Vagina (tissue), 2 donors: ENCODE measurements at regions not wholly inside any gene's neighbourhood (a gene's known extent, or its start where the extent isn't known, plus 50 kb on each side); places are given as distances from the start of the nearest gene placed in this dataset.
"Not testable (repeated sequence)": the region's sequence is repeated elsewhere in the genome, so short reads cannot be mapped to it uniquely, and the experiment has no call there.

Source experiments
- DNase-seq, 2 donors: peaks; one replicate each; pipeline ENCODE4 v3.0.0-alpha.2; 2017; ENCODE audit errors: extremely low spot score in 2 of 2
- H3K27ac ChIP-seq: fragments of 200-600 bp; sonication (generic); one replicate; pipeline ENCODE4 v1.5.1; 2019
- H3K27me3 ChIP-seq: fragments of 200-600 bp; sonication (generic); one replicate; pipeline ENCODE4 v1.5.1; 2019
- H3K36me3 ChIP-seq, 2 donors: fragments of 200-600 bp; sonication (generic); one replicate each; pipeline ENCODE4 v1.5.1; 2017 to 2019
- H3K4me1 ChIP-seq: fragments of 200-600 bp; sonication (generic); one replicate; pipeline ENCODE4 v1.5.1; 2019
- H3K4me3 ChIP-seq, 2 donors: fragments of 200-600 bp; sonication (generic); 1 replicate in 1 of 2; 2 replicates in 1 of 2; pipeline ENCODE4 v1.5.1; 2016 to 2019
- H3K9me3 ChIP-seq: fragments of 200-600 bp; sonication (generic); one replicate; pipeline ENCODE4 v1.5.1; 2019
- POLR2A ChIP-seq, 2 donors: fragments of 450-650 bp; IDR thresholded peaks; one replicate each; pipeline ENCODE4 v1.6.1; 2017; ENCODE audit warnings: antibody characterized with exemption in 2 of 2, mild to moderate bottlenecking in 2 of 2, moderate library complexity in 2 of 2
- POLR2AphosphoS5 ChIP-seq, 2 donors: sonication (generic); formaldehyde crosslinking; IDR thresholded peaks; one replicate each; pipeline ENCODE4 v1.9.0; 2017; ENCODE audit warnings: antibody characterized with exemption in 2 of 2, mild to moderate bottlenecking in 2 of 2, low read depth in 1 of 2; ENCODE audit not compliant: insufficient read depth in 1 of 2
- intact Hi-C: fragments of 100-400 bp; cut with DNase I; formaldehyde crosslinking; loops from one replicate; pipeline ENCODE4 v1.15.1; 2023
- TF ChIP-seq, protein P1 (sequence below), 3 experiments: fragments of 450-650 bp in 2 of 3; fragments of 200-600 bp in 1 of 3; sonication (generic) in 1 of 3; IDR thresholded peaks; one replicate each; pipeline ENCODE4 v1.5.1; 2017 to 2019; ENCODE audit warnings: antibody characterized with exemption in 3 of 3, mild to moderate bottlenecking in 2 of 3, moderate library complexity in 2 of 3

DNA sequence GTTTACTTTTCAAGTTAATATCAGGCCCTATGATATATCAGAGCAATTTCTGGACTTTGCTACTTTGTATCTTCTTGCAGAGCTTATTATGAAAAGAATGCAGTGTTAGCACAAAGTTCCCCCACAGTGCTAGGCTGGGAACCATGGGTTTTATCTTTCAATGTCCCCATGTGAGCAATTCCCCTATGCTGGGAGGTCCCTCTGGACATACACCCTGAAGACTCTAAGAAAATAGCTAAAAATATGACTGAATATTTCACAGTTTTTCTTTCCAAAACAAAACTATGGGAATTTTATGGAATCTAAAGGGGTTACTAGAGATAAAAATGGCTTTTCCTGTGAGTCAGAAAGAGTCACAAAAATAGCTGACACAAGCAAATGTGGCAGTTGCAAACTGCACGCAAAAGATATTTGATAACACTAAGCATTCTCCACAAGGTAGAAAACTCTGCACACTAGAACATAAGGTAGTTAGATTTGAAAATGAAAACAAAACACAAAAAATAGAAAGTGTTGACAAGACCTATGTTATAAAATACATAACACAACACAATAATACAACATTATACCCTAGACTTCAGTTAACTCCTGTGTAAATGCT lies 487.5 kb upstream of the GRIN3A start:
- DNase-seq, result no peak
- Histone ChIP-seq H3K9me3 (no peaks in the 10 kb centered on the region), H3K36me3 (no peaks in the 10 kb centered on the region), H3K27ac (no peak overlapping the region), H3K4me3 (no peak overlapping the region), H3K27me3 (no peaks in the 10 kb centered on the region), H3K4me1 (no peaks in the 10 kb centered on the region)
- TF ChIP-seq, protein P1, sequence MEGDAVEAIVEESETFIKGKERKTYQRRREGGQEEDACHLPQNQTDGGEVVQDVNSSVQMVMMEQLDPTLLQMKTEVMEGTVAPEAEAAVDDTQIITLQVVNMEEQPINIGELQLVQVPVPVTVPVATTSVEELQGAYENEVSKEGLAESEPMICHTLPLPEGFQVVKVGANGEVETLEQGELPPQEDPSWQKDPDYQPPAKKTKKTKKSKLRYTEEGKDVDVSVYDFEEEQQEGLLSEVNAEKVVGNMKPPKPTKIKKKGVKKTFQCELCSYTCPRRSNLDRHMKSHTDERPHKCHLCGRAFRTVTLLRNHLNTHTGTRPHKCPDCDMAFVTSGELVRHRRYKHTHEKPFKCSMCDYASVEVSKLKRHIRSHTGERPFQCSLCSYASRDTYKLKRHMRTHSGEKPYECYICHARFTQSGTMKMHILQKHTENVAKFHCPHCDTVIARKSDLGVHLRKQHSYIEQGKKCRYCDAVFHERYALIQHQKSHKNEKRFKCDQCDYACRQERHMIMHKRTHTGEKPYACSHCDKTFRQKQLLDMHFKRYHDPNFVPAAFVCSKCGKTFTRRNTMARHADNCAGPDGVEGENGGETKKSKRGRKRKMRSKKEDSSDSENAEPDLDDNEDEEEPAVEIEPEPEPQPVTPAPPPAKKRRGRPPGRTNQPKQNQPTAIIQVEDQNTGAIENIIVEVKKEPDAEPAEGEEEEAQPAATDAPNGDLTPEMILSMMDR (IDR thresholded peaks at IDR 0.05), result no peak
- intact Hi-C loops, result no loop called here

DNA sequence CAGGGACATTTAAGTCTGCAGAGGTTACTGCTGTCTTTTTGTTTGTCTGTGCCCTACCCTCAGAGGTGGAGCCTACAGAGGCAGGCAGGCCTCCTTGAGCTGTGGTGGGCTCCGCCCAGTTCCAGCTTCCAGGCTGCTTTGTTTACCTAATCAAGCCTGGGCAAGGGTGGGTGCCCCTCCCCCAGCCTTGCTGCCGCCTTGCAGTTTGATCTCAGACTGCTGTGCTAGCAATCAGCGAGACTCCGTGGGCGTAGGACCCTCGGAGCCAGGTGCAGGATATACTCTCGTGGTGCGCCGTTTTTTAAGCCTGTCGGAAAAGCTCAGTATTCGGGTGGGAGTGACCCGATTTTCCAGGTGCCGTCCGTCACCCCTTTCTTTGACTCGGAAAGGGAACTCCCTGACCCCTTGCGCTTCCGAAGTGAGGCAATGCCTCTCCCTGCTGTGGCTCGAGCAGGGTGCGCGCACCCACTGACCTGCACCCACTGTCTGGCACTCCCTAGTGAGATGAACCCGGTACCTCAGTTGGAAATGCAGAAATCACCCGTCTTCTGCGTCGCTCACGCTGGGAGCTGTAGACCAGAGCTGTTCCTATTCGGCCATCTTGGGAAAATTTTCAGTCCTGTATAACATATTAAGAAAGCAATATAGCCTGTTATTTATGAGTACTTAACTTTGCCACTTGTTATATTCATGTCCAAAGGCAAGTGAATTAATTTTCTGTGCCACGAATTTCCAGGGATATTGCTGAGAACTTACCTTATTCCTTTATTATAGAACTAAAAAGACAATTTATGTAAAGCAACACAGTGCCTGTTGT lies 485.1 kb upstream of the GRIN3A start:
- H3K36me3 ChIP-seq, H3K27me3 ChIP-seq, H3K27ac ChIP-seq, H3K4me1 ChIP-seq, intact Hi-C loops, DNase-seq, H3K4me3 ChIP-seq, H3K9me3 ChIP-seq: not testable (repeated sequence)

DNA sequence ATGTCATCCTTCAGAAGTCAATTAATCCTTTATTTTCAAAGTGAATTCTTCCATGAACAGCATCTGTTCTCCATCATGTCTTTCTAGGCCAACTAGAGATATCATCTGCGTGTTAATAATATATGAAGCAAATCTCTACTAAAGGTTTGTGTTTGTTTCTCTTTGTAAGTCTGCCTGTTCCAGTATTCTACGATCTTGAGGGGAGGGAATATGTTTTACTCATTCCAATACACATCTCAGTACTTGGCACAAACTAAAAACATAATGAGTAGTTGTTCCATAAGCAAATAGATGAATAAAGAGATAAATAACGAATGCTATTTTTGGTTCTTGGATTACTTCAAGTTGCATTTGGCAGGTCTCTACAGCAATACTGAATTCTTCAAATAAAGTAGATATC lies 470.7 kb upstream of the GRIN3A start:
- no peaks in the 10 kb centered on the region for H3K36me3 ChIP-seq
- TF ChIP-seq POLR2A (IDR thresholded peaks at IDR 0.05) (no peak), POLR2AphosphoS5 (IDR thresholded peaks at IDR 0.05; ENCODE audit: insufficient read depth in 1 of 2, low read depth in 1 of 2) (no peak)
- TF ChIP-seq, protein P1 (IDR thresholded peaks at IDR 0.05), result no peak
- H3K9me3 ChIP-seq, result no peaks in the 10 kb centered on the region
- no peaks in the 10 kb centered on the region for H3K27me3 ChIP-seq
- intact Hi-C loops, result no loop called here
- no peak for DNase-seq
- H3K4me3 ChIP-seq, result no peak overlapping the region
- H3K4me1 ChIP-seq, result no peaks in the 10 kb centered on the region
- no peak overlapping the region for H3K27ac ChIP-seq

DNA sequence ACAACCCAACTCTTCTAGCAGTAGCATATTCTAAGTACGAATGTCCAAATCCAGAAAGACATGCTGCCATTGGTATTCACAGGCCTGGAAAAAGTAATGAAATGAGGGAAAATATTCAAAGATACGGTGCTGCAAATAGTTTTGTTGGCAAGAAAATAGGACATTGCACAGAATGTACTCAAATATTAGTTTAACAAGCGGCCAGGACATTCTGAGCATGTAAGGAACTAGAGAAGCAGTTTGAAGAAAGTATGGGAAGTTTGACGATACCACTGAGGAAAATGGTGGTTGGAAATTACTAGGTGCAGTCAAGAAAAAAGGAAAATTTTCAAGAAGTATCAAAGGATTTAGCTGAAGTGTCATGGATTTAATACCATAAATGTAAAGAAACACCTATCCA lies 468.0 kb upstream of the GRIN3A start:
- Histone ChIP-seq H3K27ac (no peak overlapping the region), H3K4me1 (no peaks in the 10 kb centered on the region), H3K27me3 (no peaks in the 10 kb centered on the region), H3K9me3 (no peaks in the 10 kb centered on the region), H3K4me3 (no peak overlapping the region), H3K36me3 (no peaks in the 10 kb centered on the region)
- DNase-seq, result no peak
- TF ChIP-seq, protein P1 (IDR thresholded peaks at IDR 0.05), result no peak
- TF ChIP-seq POLR2A (IDR thresholded peaks at IDR 0.05), result no peak
- TF ChIP-seq POLR2AphosphoS5 (IDR thresholded peaks at IDR 0.05; ENCODE audit: insufficient read depth in 1 of 2, low read depth in 1 of 2), result no peak
- intact Hi-C loops, result no loop called here

DNA sequence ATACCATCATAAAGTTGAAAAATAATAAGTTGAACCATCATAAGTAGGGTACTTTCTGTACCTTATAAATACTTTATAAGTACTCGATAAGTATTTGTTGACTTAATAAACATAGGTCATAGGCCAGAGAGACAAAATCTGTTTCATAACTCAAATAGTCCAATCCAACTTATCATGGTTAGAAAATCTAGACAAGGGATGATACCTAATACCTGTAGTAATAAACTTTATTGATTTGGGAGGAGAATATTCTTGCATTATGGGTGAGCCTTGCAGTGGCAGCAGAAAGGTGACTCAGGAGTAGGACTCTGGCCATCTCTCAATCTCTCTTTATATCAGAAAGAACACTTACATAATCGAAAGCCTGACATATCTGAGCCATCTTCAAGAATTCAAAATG lies 466.8 kb upstream of the GRIN3A start:
- no peak overlapping the region for H3K27ac ChIP-seq
- H3K4me3 ChIP-seq, result no peak overlapping the region
- intact Hi-C loops, result no loop called here
- DNase-seq, result no peak
- no peaks in the 10 kb centered on the region for H3K9me3 ChIP-seq
- TF ChIP-seq POLR2AphosphoS5 (IDR thresholded peaks at IDR 0.05; ENCODE audit: insufficient read depth in 1 of 2, low read depth in 1 of 2), result no peak
- TF ChIP-seq, protein P1 (IDR thresholded peaks at IDR 0.05), result no peak
- no peak for TF ChIP-seq POLR2A (IDR thresholded peaks at IDR 0.05)
- no peaks in the 10 kb centered on the region for H3K36me3 ChIP-seq
- no peaks in the 10 kb centered on the region for H3K27me3 ChIP-seq
- H3K4me1 ChIP-seq, result no peaks in the 10 kb centered on the region
